Right lobe of liver (tissue), 4 donors: ENCODE measurements at regions not wholly inside any gene's neighbourhood (a gene's known extent, or its start where the extent isn't known, plus 50 kb on each side); places are given as distances from the start of the nearest gene placed in this dataset.

Source experiments
- POLR2A ChIP-seq: fragments of 450-650 bp; IDR thresholded peaks from one replicate; pipeline ENCODE4 v1.6.1; 2017; ENCODE audit warnings: antibody characterized with exemption, mild to moderate bottlenecking
- TF ChIP-seq, protein P1 (sequence below), 4 donors: fragments of 200-600 bp in 3 of 4; fragments of 450-650 bp in 1 of 4; IDR thresholded peaks; one replicate each; pipeline versions ENCODE4 v1.5.1 to v1.8.0; 2016 to 2022; ENCODE audit warnings: antibody characterized with exemption in 4 of 4, mild to moderate bottlenecking in 2 of 4
- donor health status: DM: no; HTN: no; CAD: no.
- donor health status: DM: no; HTN: no; CAD: no.
- donor health status: DM: no; HTN: yes; CAD: no.

DNA sequence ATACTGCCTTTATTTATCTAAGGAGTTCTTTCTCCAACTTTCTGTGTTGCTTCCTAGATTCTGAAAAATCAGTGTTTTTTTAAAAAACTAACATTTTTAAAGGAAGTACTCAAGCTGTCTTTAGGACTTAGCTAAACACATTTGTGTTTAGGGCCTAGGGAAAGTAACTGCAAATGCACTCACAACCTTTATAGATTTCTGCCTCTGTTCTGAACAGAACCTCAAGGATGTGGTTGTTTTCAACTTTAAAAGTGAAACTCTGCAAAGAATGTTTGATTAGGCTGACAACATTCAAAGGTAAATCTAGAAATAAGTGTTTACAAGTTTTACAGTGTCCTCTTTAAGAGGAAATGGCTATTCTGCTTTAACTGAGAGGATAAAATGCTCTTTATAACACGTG, 55.4 kb upstream of the CNTN5 start:
- TF ChIP-seq, protein P1, sequence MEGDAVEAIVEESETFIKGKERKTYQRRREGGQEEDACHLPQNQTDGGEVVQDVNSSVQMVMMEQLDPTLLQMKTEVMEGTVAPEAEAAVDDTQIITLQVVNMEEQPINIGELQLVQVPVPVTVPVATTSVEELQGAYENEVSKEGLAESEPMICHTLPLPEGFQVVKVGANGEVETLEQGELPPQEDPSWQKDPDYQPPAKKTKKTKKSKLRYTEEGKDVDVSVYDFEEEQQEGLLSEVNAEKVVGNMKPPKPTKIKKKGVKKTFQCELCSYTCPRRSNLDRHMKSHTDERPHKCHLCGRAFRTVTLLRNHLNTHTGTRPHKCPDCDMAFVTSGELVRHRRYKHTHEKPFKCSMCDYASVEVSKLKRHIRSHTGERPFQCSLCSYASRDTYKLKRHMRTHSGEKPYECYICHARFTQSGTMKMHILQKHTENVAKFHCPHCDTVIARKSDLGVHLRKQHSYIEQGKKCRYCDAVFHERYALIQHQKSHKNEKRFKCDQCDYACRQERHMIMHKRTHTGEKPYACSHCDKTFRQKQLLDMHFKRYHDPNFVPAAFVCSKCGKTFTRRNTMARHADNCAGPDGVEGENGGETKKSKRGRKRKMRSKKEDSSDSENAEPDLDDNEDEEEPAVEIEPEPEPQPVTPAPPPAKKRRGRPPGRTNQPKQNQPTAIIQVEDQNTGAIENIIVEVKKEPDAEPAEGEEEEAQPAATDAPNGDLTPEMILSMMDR (IDR thresholded peaks at IDR 0.05): no peak
- TF ChIP-seq POLR2A: no peak
